Endothelial cell of umbilical vein (primary cell): ENCODE measurements at regions not wholly inside any gene's neighbourhood (a gene's known extent, or its start where the extent isn't known, plus 50 kb on each side); places are given as distances from the start of the nearest gene placed in this dataset.

Experiments
- BruUV-seq: library from RNA; stranded (reverse); fragments of 400-500 nt; replicated peaks from 2 replicates; lab custom pipeline; 2021; lab: Mats Ljungman, UMichigan
- CTCF ChIA-PET: fragments of 300-600, 350-600 bp; sonication (Branson Sonifier 250); formaldehyde crosslinking; loops from one replicate; lab custom pipeline; 2021; ENCODE audit warnings: antibody characterized with exemption, inconsistent platforms; lab: Charles Lee
- POLR2A ChIA-PET: fragments of 300-600, 350-600 bp; sonication (Branson Sonifier 250); formaldehyde crosslinking; loops from one replicate; lab custom pipeline; 2021; ENCODE audit warnings: antibody characterized with exemption, inconsistent platforms; lab: Charles Lee
- DNase-seq: peaks from one replicate; pipeline ENCODE4 v3.0.0-alpha.2; 2011; ENCODE audit warnings: low read depth, low spot score
- FAIRE-seq: peaks from 2 replicates; lab custom pipeline; 2011; peaks lifted over from hg19 to GRCh38; lab: Jason Lieb, UNC
- H2AFZ ChIP-seq: 2 replicates; pipeline ENCODE4 v1.6.0; 2012; ENCODE audit warnings: low read depth, low read length, control low read depth, inconsistent platforms
- H3K27ac ChIP-seq: 2 replicates; pipeline ENCODE4 v1.5.1; 2011; ENCODE audit warnings: low read depth, mild to moderate bottlenecking, control low read depth, low read length, moderate library complexity; ENCODE audit not compliant: insufficient read depth
- H3K27me3 ChIP-seq, 2 experiments: 2 replicates each; pipeline versions ENCODE4 v1.6.0 to v1.6.1; 2011; ENCODE audit warnings: low read length in 2 of 2, mixed read lengths in 1 of 2; ENCODE audit not compliant: control insufficient read depth in 2 of 2, insufficient read depth in 2 of 2
- H3K36me3 ChIP-seq, 2 experiments: 2 replicates in 1 of 2; 3 replicates in 1 of 2; pipeline ENCODE4 v1.5.1; 2011; ENCODE audit warnings: low read length in 2 of 2, mild to moderate bottlenecking in 1 of 2, moderate library complexity in 1 of 2; ENCODE audit not compliant: control insufficient read depth in 2 of 2, insufficient read depth in 2 of 2; ENCODE audit errors: extremely low read depth in 1 of 2
- H3K4me1 ChIP-seq: 3 replicates; pipeline ENCODE4 v1.5.1; 2011; ENCODE audit warnings: mild to moderate bottlenecking, low read length; ENCODE audit not compliant: control insufficient read depth, insufficient read depth; ENCODE audit errors: extremely low read depth
- H3K4me2 ChIP-seq: 2 replicates; pipeline ENCODE4 v1.6.1; 2011; ENCODE audit warnings: low read length, control low read depth, mixed read lengths; ENCODE audit not compliant: insufficient read depth
- H3K4me3 ChIP-seq, 3 experiments: fragments of 200-600 bp in 1 of 3; sonication (generic), shearing (Covaris generic) in 1 of 3; replicated peaks in 1 of 3; 2 replicates each; pipeline ENCODE4 v1.5.1; 2011 to 2016; ENCODE audit warnings: control low read depth in 3 of 3, low read length in 3 of 3, mild to moderate bottlenecking in 2 of 3, inconsistent platforms in 1 of 3, low read depth in 1 of 3, moderate library complexity in 1 of 3; ENCODE audit not compliant: insufficient read depth in 1 of 3
- H3K79me2 ChIP-seq: 2 replicates; pipeline ENCODE4 v1.6.0; 2012; ENCODE audit warnings: low read length, inconsistent platforms; ENCODE audit not compliant: control insufficient read depth, insufficient read depth
- H3K9ac ChIP-seq: replicated peaks from 2 replicates; pipeline ENCODE3; 2011; ENCODE audit warnings: low read length, control low read depth; ENCODE audit not compliant: insufficient read depth; ENCODE audit errors: extremely low read depth
- H3K9me1 ChIP-seq: replicated peaks from 3 replicates; pipeline ENCODE4 v1.6.0; 2011; ENCODE audit warnings: mild to moderate bottlenecking, low read length; ENCODE audit not compliant: control insufficient read depth, insufficient read depth; ENCODE audit errors: extremely low read depth
- H3K9me3 ChIP-seq: replicated peaks from 2 replicates; pipeline ENCODE4 v1.5.1; 2012; ENCODE audit warnings: low read length, inconsistent platforms; ENCODE audit not compliant: control insufficient read depth, insufficient read depth
- H4K20me1 ChIP-seq: replicated peaks from 2 replicates; pipeline ENCODE3; 2011; ENCODE audit warnings: mild to moderate bottlenecking, low read length; ENCODE audit not compliant: control insufficient read depth, insufficient read depth; ENCODE audit errors: extremely low read depth
- EZH2 ChIP-seq: IDR thresholded peaks from 2 replicates; pipeline ENCODE4 v1.6.1; 2012; ENCODE audit warnings: borderline replicate concordance, low read depth, mild to moderate bottlenecking, moderate library complexity, low read length, inconsistent platforms; ENCODE audit not compliant: severe bottlenecking
- FOS ChIP-seq: IDR thresholded peaks from 2 replicates; pipeline ENCODE4 v1.6.1; 2011; ENCODE audit warnings: mild to moderate bottlenecking, low read length, moderate library complexity, borderline replicate concordance; ENCODE audit not compliant: insufficient read depth
- GATA2 ChIP-seq: IDR thresholded peaks from 2 replicates; pipeline ENCODE4 v1.7.0; 2011; ENCODE audit warnings: low read depth, mild to moderate bottlenecking, moderate library complexity, mixed read lengths, low read length; ENCODE audit not compliant: insufficient read length, insufficient read depth
- JUN ChIP-seq: IDR thresholded peaks from 2 replicates; pipeline ENCODE4 v1.6.1; 2011; ENCODE audit warnings: borderline replicate concordance, low read depth; ENCODE audit not compliant: insufficient read length, insufficient read depth
- MYC ChIP-seq: IDR thresholded peaks from one replicate; pipeline ENCODE4 v1.6.1; 2011; ENCODE audit warnings: mild to moderate bottlenecking, low read depth, low read length
- POLR2A ChIP-seq: IDR thresholded peaks from 2 replicates; pipeline ENCODE4 v1.6.1; 2012; ENCODE audit warnings: low read depth, mild to moderate bottlenecking, control low read depth, low read length
- POLR2AphosphoS5 ChIP-seq: IDR thresholded peaks from 2 replicates; pipeline ENCODE4 v1.6.1; 2012; ENCODE audit warnings: low read depth, mild to moderate bottlenecking, control low read depth, low read length, moderate library complexity; ENCODE audit not compliant: insufficient read depth
- dilution Hi-C: fragments of 300-500 bp; cut with MboI; formaldehyde crosslinking; loops from one replicate; pipeline ENCODE4 v1.15.0; 2019; ENCODE audit warnings: low sequenced_read_pairs; ENCODE audit not compliant: extremely low pct_ligation_motif_present
- intact Hi-C: fragments of 100-400 bp; cut with micrococcal nuclease; formaldehyde crosslinking; loops from one replicate; pipeline ENCODE4 v1.10.0; 2022
- TF ChIP-seq, protein P1 (sequence below), 2 donors: IDR thresholded peaks; 1 replicate in 1 of 2; 2 replicates in 1 of 2; pipeline ENCODE4 v1.5.1; 2011; ENCODE audit warnings: low read length in 2 of 2, mild to moderate bottlenecking in 2 of 2, moderate library complexity in 2 of 2, control low read depth in 1 of 2, inconsistent platforms in 1 of 2, low read depth in 1 of 2; ENCODE audit not compliant: insufficient read depth in 1 of 2; ENCODE audit errors: extremely low read depth in 1 of 2
- TF ChIP-seq, protein P2 (sequence below): IDR thresholded peaks from 2 replicates; pipeline ENCODE4 v1.6.1; 2011; ENCODE audit not compliant: insufficient read depth, insufficient read length

DNA sequence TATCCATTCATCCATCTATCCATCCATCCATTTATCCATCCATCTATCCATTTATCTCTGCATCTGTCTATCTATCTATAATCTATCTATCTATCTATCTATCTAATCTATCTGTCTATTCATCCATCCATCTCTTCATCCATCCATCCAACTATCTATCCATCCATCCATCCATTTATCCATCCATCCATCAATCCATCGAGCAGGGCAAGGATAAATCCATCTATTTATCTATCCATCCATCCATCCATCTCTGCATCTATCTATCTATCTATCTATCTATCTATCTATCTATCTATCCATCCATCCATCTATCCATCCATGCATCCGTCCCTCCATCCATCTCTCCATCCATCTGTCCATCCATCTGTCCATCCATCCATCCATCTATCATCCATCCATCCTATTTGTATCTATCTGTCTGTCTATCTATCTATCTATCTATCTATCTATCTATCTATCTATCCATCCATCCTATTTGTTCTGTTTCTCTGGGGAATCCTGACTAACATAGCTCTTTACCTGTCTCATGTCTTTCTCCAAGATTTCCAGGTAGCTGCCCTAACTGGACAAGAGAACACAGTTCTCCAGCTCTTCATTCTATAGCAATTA, 198.1 kb downstream of the FOXO1 start:
- Histone ChIP-seq H3K79me2 (no peaks in the 10 kb centered on the region), H3K4me3 (no peak overlapping the region), H3K27me3 (no peaks in the 10 kb centered on the region), H3K36me3 (no peaks in the 10 kb centered on the region), H2AFZ (no peak overlapping the region), H3K9ac (no peak overlapping the region), H3K27ac (no peak overlapping the region), H3K4me2 (no peak overlapping the region), H3K9me1 (no peaks in the 10 kb centered on the region), H3K9me3 (no peaks in the 10 kb centered on the region), H3K4me1 (no peaks in the 10 kb centered on the region), H4K20me1 (no peaks in the 10 kb centered on the region)
- POLR2A ChIA-PET = no interaction called here
- dilution Hi-C loops = no loop called here
- intact Hi-C loops = no loop called here
- CTCF ChIA-PET = interaction anchor here (1.2 to 1.6 kb wide), 2 partner anchors 12 to 14 kb away, joined by 3 read pairs; no protein-coding TSS in a partner anchor
- no peak for DNase-seq
- BruUV-seq = no TSS peak
- TF ChIP-seq, protein P1, sequence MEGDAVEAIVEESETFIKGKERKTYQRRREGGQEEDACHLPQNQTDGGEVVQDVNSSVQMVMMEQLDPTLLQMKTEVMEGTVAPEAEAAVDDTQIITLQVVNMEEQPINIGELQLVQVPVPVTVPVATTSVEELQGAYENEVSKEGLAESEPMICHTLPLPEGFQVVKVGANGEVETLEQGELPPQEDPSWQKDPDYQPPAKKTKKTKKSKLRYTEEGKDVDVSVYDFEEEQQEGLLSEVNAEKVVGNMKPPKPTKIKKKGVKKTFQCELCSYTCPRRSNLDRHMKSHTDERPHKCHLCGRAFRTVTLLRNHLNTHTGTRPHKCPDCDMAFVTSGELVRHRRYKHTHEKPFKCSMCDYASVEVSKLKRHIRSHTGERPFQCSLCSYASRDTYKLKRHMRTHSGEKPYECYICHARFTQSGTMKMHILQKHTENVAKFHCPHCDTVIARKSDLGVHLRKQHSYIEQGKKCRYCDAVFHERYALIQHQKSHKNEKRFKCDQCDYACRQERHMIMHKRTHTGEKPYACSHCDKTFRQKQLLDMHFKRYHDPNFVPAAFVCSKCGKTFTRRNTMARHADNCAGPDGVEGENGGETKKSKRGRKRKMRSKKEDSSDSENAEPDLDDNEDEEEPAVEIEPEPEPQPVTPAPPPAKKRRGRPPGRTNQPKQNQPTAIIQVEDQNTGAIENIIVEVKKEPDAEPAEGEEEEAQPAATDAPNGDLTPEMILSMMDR (IDR thresholded peaks at IDR 0.05; ENCODE audit: extremely low read depth in 1 of 2, insufficient read depth in 1 of 2, low read depth in 1 of 2, low read length in 2 of 2) = no peak
- TF ChIP-seq POLR2AphosphoS5 = no peak
- no peak for TF ChIP-seq GATA2
- TF ChIP-seq POLR2A = no peak
- TF ChIP-seq MYC = no peak
- TF ChIP-seq JUN = no peak
- TF ChIP-seq EZH2 = no peak
- no peak for TF ChIP-seq FOS
- TF ChIP-seq, protein P2, sequence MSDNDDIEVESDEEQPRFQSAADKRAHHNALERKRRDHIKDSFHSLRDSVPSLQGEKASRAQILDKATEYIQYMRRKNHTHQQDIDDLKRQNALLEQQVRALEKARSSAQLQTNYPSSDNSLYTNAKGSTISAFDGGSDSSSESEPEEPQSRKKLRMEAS = no peak
- no peak for FAIRE-seq
